ENCODE measurements at regions not wholly inside any gene's neighbourhood (a gene's known extent, or its start where the extent isn't known, plus 50 kb on each side); places are given as distances from the start of the nearest gene placed in this dataset.

- no peaks in the 10 kb centered on the region for H3K4me1 ChIP-seq (ENCODE audit: control insufficient read depth, low read depth, low read length)
- WGBS (ENCODE audit: extremely low coverage, insufficient coverage, low lambda C conversion rate), result no CpG with 5 or more reads among the region's 6 CpGs
- no peak overlapping the region for H2AK5ac ChIP-seq (ENCODE audit: low read length)
- H4K5ac ChIP-seq (ENCODE audit: low read length), result no peak overlapping the region
- no peak overlapping the region for H2BK5ac ChIP-seq (ENCODE audit: low read length)
- H3K4ac ChIP-seq (ENCODE audit: low read depth, low read length), result no peak overlapping the region
- no peak overlapping the region for H3K4me2 ChIP-seq (ENCODE audit: low read length)
- H3K27ac ChIP-seq (ENCODE audit: low read depth, low read length), result no peak overlapping the region
- H2BK15ac ChIP-seq (replicated peaks; ENCODE audit: low read depth), result no peak overlapping the region
- no peaks in the 10 kb centered on the region for H3K36me3 ChIP-seq (ENCODE audit: control insufficient read depth, insufficient read depth, low read length)
- no peak overlapping the region for H3K56ac ChIP-seq (ENCODE audit: low read length)
- H3K9ac ChIP-seq (ENCODE audit: low read length), result no peak overlapping the region
- H3K79me2 ChIP-seq (ENCODE audit: control insufficient read depth, insufficient read depth, low read length), result no peaks in the 10 kb centered on the region
- no peak overlapping the region for H3K18ac ChIP-seq (ENCODE audit: low read length)
- H3K79me1 ChIP-seq (ENCODE audit: low read length), result no peaks in the 10 kb centered on the region
- no peak overlapping the region for H4K8ac ChIP-seq (ENCODE audit: low read depth, low read length)
- peak; percentile 51 for DNase-seq
- no peak overlapping the region for H3K23ac ChIP-seq (ENCODE audit: low read length)
- H2BK120ac ChIP-seq (ENCODE audit: low read depth, low read length), result no peak overlapping the region
- H3K27me3 ChIP-seq (ENCODE audit: insufficient read depth, low read length, poor library complexity), result no peaks in the 10 kb centered on the region
- no peak overlapping the region for H3K4me3 ChIP-seq (ENCODE audit: low read length)
Measured at GRCh38 chr18:47585914-47586313, 334.5 kb upstream of the SKOR2 start.

GRCh38 chr18:47585136-47585535, 333.7 kb upstream of the SKOR2 start:
- Histone ChIP-seq H3K27me3 (ENCODE audit: insufficient read depth, low read length, poor library complexity) (no peaks in the 10 kb centered on the region), H2BK5ac (ENCODE audit: low read length) (no peak overlapping the region), H2BK15ac (replicated peaks; ENCODE audit: low read depth) (no peak overlapping the region), H3K4me2 (ENCODE audit: low read length) (no peak overlapping the region), H3K27ac (ENCODE audit: low read depth, low read length) (no peak overlapping the region), H3K79me1 (ENCODE audit: low read length) (no peaks in the 10 kb centered on the region), H2AK5ac (ENCODE audit: low read length) (no peak overlapping the region), H3K79me2 (ENCODE audit: control insufficient read depth, insufficient read depth, low read length) (no peaks in the 10 kb centered on the region), H3K18ac (ENCODE audit: low read length) (no peak overlapping the region), H3K9ac (ENCODE audit: low read length) (no peak overlapping the region), H4K8ac (ENCODE audit: low read depth, low read length) (no peak overlapping the region), H4K5ac (ENCODE audit: low read length) (no peak overlapping the region), H3K36me3 (ENCODE audit: control insufficient read depth, insufficient read depth, low read length) (no peaks in the 10 kb centered on the region), H3K4me3 (ENCODE audit: low read length) (no peak overlapping the region), H3K56ac (ENCODE audit: low read length) (no peak overlapping the region), H3K23ac (ENCODE audit: low read length) (no peak overlapping the region), H3K4me1 (ENCODE audit: control insufficient read depth, low read depth, low read length) (no peaks in the 10 kb centered on the region), H3K4ac (ENCODE audit: low read depth, low read length) (no peak overlapping the region), H2BK120ac (ENCODE audit: low read depth, low read length) (no peak overlapping the region)
- no CpG with 5 or more reads among the region's 5 CpGs for WGBS (ENCODE audit: extremely low coverage, insufficient coverage, low lambda C conversion rate)
- no peak for DNase-seq

- Histone ChIP-seq H3K4me3 (ENCODE audit: low read length) (no peak overlapping the region), H2BK15ac (replicated peaks; ENCODE audit: low read depth) (no peak overlapping the region), H3K27me3 (ENCODE audit: insufficient read depth, low read length, poor library complexity) (no peaks in the 10 kb centered on the region), H3K79me1 (ENCODE audit: low read length) (no peaks in the 10 kb centered on the region), H2BK5ac (ENCODE audit: low read length) (no peak overlapping the region), H2BK120ac (ENCODE audit: low read depth, low read length) (no peak overlapping the region), H3K23ac (ENCODE audit: low read length) (no peak overlapping the region), H4K5ac (ENCODE audit: low read length) (no peak overlapping the region), H4K8ac (ENCODE audit: low read depth, low read length) (no peak overlapping the region), H3K4ac (ENCODE audit: low read depth, low read length) (no peak overlapping the region), H3K18ac (ENCODE audit: low read length) (no peak overlapping the region), H3K4me2 (ENCODE audit: low read length) (no peak overlapping the region), H2AK5ac (ENCODE audit: low read length) (no peak overlapping the region), H3K9ac (ENCODE audit: low read length) (no peak overlapping the region), H3K36me3 (ENCODE audit: control insufficient read depth, insufficient read depth, low read length) (no peaks in the 10 kb centered on the region), H3K4me1 (ENCODE audit: control insufficient read depth, low read depth, low read length) (peaks cover 3% of the 10 kb centered on the region), H3K27ac (ENCODE audit: low read depth, low read length) (no peak overlapping the region), H3K56ac (ENCODE audit: low read length) (no peak overlapping the region), H3K79me2 (ENCODE audit: control insufficient read depth, insufficient read depth, low read length) (no peaks in the 10 kb centered on the region)
- WGBS (ENCODE audit: extremely low coverage, insufficient coverage, low lambda C conversion rate), result no CpG with 5 or more reads among the region's 3 CpGs
- peak; percentile 51 for DNase-seq
Measured at GRCh38 chr18:47582093-47582492, 330.6 kb upstream of the SKOR2 start.

- H3K9ac ChIP-seq (ENCODE audit: low read length), result no peak overlapping the region
- no CpG with 5 or more reads among the region's 7 CpGs for WGBS (ENCODE audit: extremely low coverage, insufficient coverage, low lambda C conversion rate)
- no peak overlapping the region for H3K4ac ChIP-seq (ENCODE audit: low read depth, low read length)
- H3K27ac ChIP-seq (ENCODE audit: low read depth, low read length), result no peak overlapping the region
- no peak overlapping the region for H2BK5ac ChIP-seq (ENCODE audit: low read length)
- peaks cover 3% of the 10 kb centered on the region for H3K4me1 ChIP-seq (ENCODE audit: control insufficient read depth, low read depth, low read length)
- no peak overlapping the region for H2AK5ac ChIP-seq (ENCODE audit: low read length)
- no peak overlapping the region for H3K18ac ChIP-seq (ENCODE audit: low read length)
- no peak overlapping the region for H3K4me3 ChIP-seq (ENCODE audit: low read length)
- no peak overlapping the region for H2BK120ac ChIP-seq (ENCODE audit: low read depth, low read length)
- H3K79me2 ChIP-seq (ENCODE audit: control insufficient read depth, insufficient read depth, low read length), result no peaks in the 10 kb centered on the region
- no peak overlapping the region for H3K4me2 ChIP-seq (ENCODE audit: low read length)
- no peak for DNase-seq
- H3K27me3 ChIP-seq (ENCODE audit: insufficient read depth, low read length, poor library complexity), result no peaks in the 10 kb centered on the region
- H2BK15ac ChIP-seq (replicated peaks; ENCODE audit: low read depth), result no peak overlapping the region
- peak overlapping the region; percentile 44 for H3K56ac ChIP-seq (ENCODE audit: low read length)
- no peak overlapping the region for H3K23ac ChIP-seq (ENCODE audit: low read length)
- no peaks in the 10 kb centered on the region for H3K36me3 ChIP-seq (ENCODE audit: control insufficient read depth, insufficient read depth, low read length)
- no peaks in the 10 kb centered on the region for H3K79me1 ChIP-seq (ENCODE audit: low read length)
- no peak overlapping the region for H4K5ac ChIP-seq (ENCODE audit: low read length)
- no peak overlapping the region for H4K8ac ChIP-seq (ENCODE audit: low read depth, low read length)
Measured at GRCh38 chr18:47577520-47577919, 326.1 kb upstream of the SKOR2 start.

GRCh38 chr18:47574966-47575365, 323.5 kb upstream of the SKOR2 start:
- Histone ChIP-seq H4K8ac (ENCODE audit: low read depth, low read length) (no peak overlapping the region), H3K27ac (ENCODE audit: low read depth, low read length) (no peak overlapping the region), H3K18ac (ENCODE audit: low read length) (no peak overlapping the region), H3K4ac (ENCODE audit: low read depth, low read length) (no peak overlapping the region), H3K4me1 (ENCODE audit: control insufficient read depth, low read depth, low read length) (peaks cover 3% of the 10 kb centered on the region), H2AK5ac (ENCODE audit: low read length) (no peak overlapping the region), H3K23ac (ENCODE audit: low read length) (no peak overlapping the region), H3K36me3 (ENCODE audit: control insufficient read depth, insufficient read depth, low read length) (no peaks in the 10 kb centered on the region), H3K9ac (ENCODE audit: low read length) (no peak overlapping the region), H2BK5ac (ENCODE audit: low read length) (no peak overlapping the region), H4K5ac (ENCODE audit: low read length) (no peak overlapping the region), H3K4me2 (ENCODE audit: low read length) (no peak overlapping the region), H3K27me3 (ENCODE audit: insufficient read depth, low read length, poor library complexity) (no peaks in the 10 kb centered on the region), H2BK120ac (ENCODE audit: low read depth, low read length) (no peak overlapping the region), H3K79me2 (ENCODE audit: control insufficient read depth, insufficient read depth, low read length) (no peaks in the 10 kb centered on the region), H3K56ac (ENCODE audit: low read length) (no peak overlapping the region), H3K4me3 (ENCODE audit: low read length) (no peak overlapping the region), H2BK15ac (replicated peaks; ENCODE audit: low read depth) (no peak overlapping the region), H3K79me1 (ENCODE audit: low read length) (no peaks in the 10 kb centered on the region)
- DNase-seq, result no peak
- WGBS (ENCODE audit: extremely low coverage, insufficient coverage, low lambda C conversion rate), result no CpG with 5 or more reads among the region's 6 CpGs

- DNase-seq, result no peak
- no peaks in the 10 kb centered on the region for H3K27me3 ChIP-seq (ENCODE audit: insufficient read depth, low read length, poor library complexity)
- H3K36me3 ChIP-seq (ENCODE audit: control insufficient read depth, insufficient read depth, low read length), result no peaks in the 10 kb centered on the region
Measured at GRCh38 chr18:47571957-47572356, 320.5 kb upstream of the SKOR2 start.

More at GRCh38 chr18:47571957-47572356, 320.5 kb upstream of the SKOR2 start:
- WGBS (ENCODE audit: extremely low coverage, insufficient coverage, low lambda C conversion rate), result no CpG with 5 or more reads among the region's 3 CpGs
- Histone ChIP-seq H2BK5ac (ENCODE audit: low read length) (no peak overlapping the region), H3K79me2 (ENCODE audit: control insufficient read depth, insufficient read depth, low read length) (no peaks in the 10 kb centered on the region), H4K5ac (ENCODE audit: low read length) (no peak overlapping the region), H2AK5ac (ENCODE audit: low read length) (no peak overlapping the region), H2BK120ac (ENCODE audit: low read depth, low read length) (no peak overlapping the region), H3K27ac (ENCODE audit: low read depth, low read length) (no peak overlapping the region), H3K56ac (ENCODE audit: low read length) (no peak overlapping the region), H3K9ac (ENCODE audit: low read length) (no peak overlapping the region), H3K4me3 (ENCODE audit: low read length) (no peak overlapping the region), H3K79me1 (ENCODE audit: low read length) (no peaks in the 10 kb centered on the region), H3K4me1 (ENCODE audit: control insufficient read depth, low read depth, low read length) (no peaks in the 10 kb centered on the region), H3K4ac (ENCODE audit: low read depth, low read length) (no peak overlapping the region), H3K23ac (ENCODE audit: low read length) (no peak overlapping the region), H2BK15ac (replicated peaks; ENCODE audit: low read depth) (no peak overlapping the region), H4K8ac (ENCODE audit: low read depth, low read length) (no peak overlapping the region), H3K18ac (ENCODE audit: low read length) (no peak overlapping the region), H3K4me2 (ENCODE audit: low read length) (no peak overlapping the region)

Measured in mesendoderm (in vitro differentiated cells).